Uterus (tissue), 2 donors: ENCODE measurements at regions not wholly inside any gene's neighbourhood (a gene's known extent, or its start where the extent isn't known, plus 50 kb on each side); places are given as distances from the start of the nearest gene placed in this dataset.

Experiments
- CTCF ChIP-seq, 4 experiments: fragments of 200-600 bp in 2 of 4; fragments of 450-650 bp in 2 of 4; sonication (generic) in 2 of 4; IDR thresholded peaks; one replicate each; pipeline ENCODE4 v1.5.1; 2016 to 2019; ENCODE audit warnings: antibody characterized with exemption in 4 of 4, mild to moderate bottlenecking in 2 of 4, moderate library complexity in 1 of 4
- POLR2A ChIP-seq, 2 donors: fragments of 450-650 bp; IDR thresholded peaks; one replicate each; pipeline ENCODE4 v1.6.1; 2016; ENCODE audit warnings: antibody characterized with exemption in 2 of 2, mild to moderate bottlenecking in 1 of 2, moderate library complexity in 1 of 2

- TF ChIP-seq CTCF (IDR thresholded peaks at IDR 0.05) (no peak), POLR2A (IDR thresholded peaks at IDR 0.05) (no peak)
These were observed 740.5 kb downstream of the GALR1 start for GRCh38 chr18:77990131-77990530.
